Activated B cell treated with CpG ODN at 0.5 μM for 24 hours (primary cell): ENCODE measurements at regions not wholly inside any gene's neighbourhood (a gene's known extent, or its start where the extent isn't known, plus 50 kb on each side); places are given as distances from the start of the nearest gene placed in this dataset.

Source experiments
- ATAC-seq: fragments of 200-7000 bp; cut with Tn5 transposase; one replicate; pipeline ENCODE4 v1.10.0; 2021; ENCODE audit warnings: low read depth, mild to moderate bottlenecking, moderate library complexity
- CTCF ChIA-PET: fragments of 350-600 bp; sonication (Branson Sonifier 250); formaldehyde crosslinking; loops from one replicate; lab custom pipeline; 2021; ENCODE audit warnings: antibody characterized with exemption; lab: Charles Lee
- POLR2A ChIA-PET: fragments of 350-600 bp; sonication (Branson Sonifier 250); formaldehyde crosslinking; loops from one replicate; lab custom pipeline; 2021; ENCODE audit warnings: antibody characterized with exemption; lab: Charles Lee
- DNase-seq: peaks from one replicate; pipeline ENCODE4 v3.0.0; 2022
- H3K27ac Mint-ChIP-seq: one replicate; pipeline ENCODE4 v1.8.0; 2020; ENCODE audit warnings: mixed read lengths
- H3K27me3 Mint-ChIP-seq: one replicate; pipeline ENCODE4 v1.8.0; 2021; ENCODE audit warnings: mixed read lengths
- H3K36me3 Mint-ChIP-seq: one replicate; pipeline ENCODE4 v1.8.0; 2021; ENCODE audit warnings: low read depth, mixed read lengths
- H3K4me1 Mint-ChIP-seq: one replicate; pipeline ENCODE4 v1.8.0; 2021; ENCODE audit warnings: mixed read lengths
- H3K4me3 Mint-ChIP-seq: one replicate; pipeline ENCODE4 v1.8.0; 2020; ENCODE audit warnings: mild to moderate bottlenecking, mixed read lengths
- H3K9me3 Mint-ChIP-seq: one replicate; pipeline ENCODE4 v1.8.0; 2020; ENCODE audit warnings: mixed read lengths
- CTCF ChIP-seq: fragments of 200-600 bp; IDR thresholded peaks from one replicate; pipeline ENCODE4 v1.8.0; 2022; ENCODE audit warnings: antibody characterized with exemption, mild to moderate bottlenecking
- intact Hi-C: fragments of 100-400 bp; cut with micrococcal nuclease; formaldehyde crosslinking; loops from one replicate; pipeline ENCODE4 v1.15.1; 2024

- Mint-ChIP-seq H3K27ac (no peak overlapping the region), H3K27me3 (peaks cover 10% of the 10 kb centered on the region), H3K4me3 (no peak overlapping the region), H3K9me3 (no peaks in the 10 kb centered on the region), H3K36me3 (no peaks in the 10 kb centered on the region), H3K4me1 (no peaks in the 10 kb centered on the region)
- POLR2A ChIA-PET, result no interaction called here
- no peak for ATAC-seq
- CTCF ChIA-PET, result no interaction called here
- no peak for DNase-seq
- no peak for TF ChIP-seq CTCF
- intact Hi-C loops, result no loop called here
Measured at GRCh38 chr20:39894067-39894466, 795.0 kb downstream of the MAFB start.

GRCh38 chr20:39893003-39893685, 795.9 kb downstream of the MAFB start:
- ChIA-PET POLR2A (no interaction called here), CTCF (no interaction called here)
- ATAC-seq, result no peak
- no peak for TF ChIP-seq CTCF
- Mint-ChIP-seq H3K4me3 (no peak overlapping the region), H3K36me3 (no peaks in the 10 kb centered on the region), H3K9me3 (no peaks in the 10 kb centered on the region), H3K27ac (no peak overlapping the region), H3K27me3 (peaks cover 10% of the 10 kb centered on the region), H3K4me1 (no peaks in the 10 kb centered on the region)
- intact Hi-C loops, result no loop called here
- no peak for DNase-seq

GRCh38 chr20:39890697-39891096, 798.3 kb downstream of the MAFB start:
- Mint-ChIP-seq H3K36me3 (no peaks in the 10 kb centered on the region), H3K9me3 (no peaks in the 10 kb centered on the region), H3K4me1 (no peaks in the 10 kb centered on the region), H3K27ac (no peak overlapping the region), H3K27me3 (peaks cover 4% of the 10 kb centered on the region), H3K4me3 (no peak overlapping the region)
- intact Hi-C loops, result no loop called here
- TF ChIP-seq CTCF, result no peak
- ChIA-PET CTCF (no interaction called here), POLR2A (no interaction called here)
- ATAC-seq (no peak), DNase-seq (no peak)

DNA sequence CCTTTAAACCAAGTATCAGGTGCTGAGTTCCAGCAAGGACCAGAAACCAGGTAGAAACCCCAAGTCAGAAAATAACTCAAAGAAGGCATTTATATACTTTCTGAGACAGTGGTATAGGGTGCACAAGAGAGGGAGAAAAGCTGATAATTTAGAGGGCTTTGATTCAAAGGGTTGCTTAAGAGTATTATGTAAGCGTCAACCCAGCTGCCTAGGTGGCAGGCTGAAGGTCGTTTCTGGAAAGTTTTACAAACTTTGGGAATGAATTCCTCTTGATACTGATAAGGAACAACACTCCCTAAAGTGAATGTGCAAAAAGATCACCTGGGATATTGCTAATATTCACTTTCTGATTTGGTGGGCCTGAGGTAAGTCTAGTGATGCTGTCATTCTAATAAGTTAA, 800.7 kb downstream of the MAFB start:
- DNase-seq, result no peak
- Mint-ChIP-seq H3K9me3 (no peaks in the 10 kb centered on the region), H3K36me3 (no peaks in the 10 kb centered on the region), H3K27me3 (peaks cover 2% of the 10 kb centered on the region), H3K4me3 (no peak overlapping the region), H3K27ac (no peak overlapping the region), H3K4me1 (no peaks in the 10 kb centered on the region)
- ChIA-PET CTCF (no interaction called here), POLR2A (no interaction called here)
- TF ChIP-seq CTCF, result no peak
- ATAC-seq, result no peak
- intact Hi-C loops, result no loop called here

DNA sequence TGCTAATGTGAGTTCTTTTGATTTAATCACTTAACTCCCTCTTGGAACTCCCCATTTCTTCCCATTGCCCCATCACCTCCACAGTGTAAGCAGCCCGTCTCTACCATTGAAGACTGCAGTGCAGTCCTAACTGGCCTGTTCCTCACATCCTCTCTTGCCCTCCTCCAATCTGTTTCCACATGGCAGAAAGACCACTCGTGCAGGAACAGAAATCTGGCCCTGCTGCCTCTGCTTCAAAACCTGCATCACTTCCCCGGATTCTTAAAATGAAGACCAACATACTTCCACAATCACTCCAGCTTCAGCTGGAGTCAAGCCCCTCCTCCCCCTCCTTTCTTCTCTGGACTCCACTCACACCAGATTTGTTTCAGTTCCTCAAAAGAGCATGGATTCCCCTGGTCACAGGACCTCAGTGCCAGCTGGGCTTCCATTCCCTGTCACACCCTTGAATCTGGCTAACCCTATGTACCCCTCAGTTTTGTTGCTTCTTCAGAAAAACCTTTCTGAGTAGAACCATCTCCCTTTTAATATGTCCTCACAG, 802.3 kb downstream of the MAFB start:
- Mint-ChIP-seq H3K9me3 (peaks cover 4% of the 10 kb centered on the region), H3K4me3 (no peak overlapping the region), H3K4me1 (no peaks in the 10 kb centered on the region), H3K27ac (no peak overlapping the region), H3K36me3 (no peaks in the 10 kb centered on the region), H3K27me3 (no peaks in the 10 kb centered on the region)
- ATAC-seq (no peak), DNase-seq (no peak)
- TF ChIP-seq CTCF, result no peak
- ChIA-PET POLR2A (no interaction called here), CTCF (interaction anchor here (0.6 to 1.4 kb wide), 2 partner anchors 57 to 1076 kb away, joined by 3 read pairs; no protein-coding TSS in a partner anchor)
- intact Hi-C loops, result loop anchor here (2.0 kb wide), 1 partner anchor 804 kb away; no protein-coding TSS in a partner anchor
